OCI-LY3 (cell line): ENCODE measurements at regions not wholly inside any gene's neighbourhood (a gene's known extent, or its start where the extent isn't known, plus 50 kb on each side); places are given as distances from the start of the nearest gene placed in this dataset.

ENCODE experiments used
- EZH2phosphoT487 ChIP-seq: fragments of 200-600 bp; shearing (Covaris generic); IDR thresholded peaks from 2 replicates; pipeline ENCODE4 v1.6.1; 2018; ENCODE audit warnings: antibody characterized with exemption, mixed run types, low read depth
- TF ChIP-seq, protein P1 (sequence below): fragments of 200-600, 300-600 bp; sonication (generic); IDR thresholded peaks from 2 replicates; pipeline ENCODE4 v1.5.1; 2014; ENCODE audit warnings: antibody characterized with exemption, low read length, low read depth

DNA sequence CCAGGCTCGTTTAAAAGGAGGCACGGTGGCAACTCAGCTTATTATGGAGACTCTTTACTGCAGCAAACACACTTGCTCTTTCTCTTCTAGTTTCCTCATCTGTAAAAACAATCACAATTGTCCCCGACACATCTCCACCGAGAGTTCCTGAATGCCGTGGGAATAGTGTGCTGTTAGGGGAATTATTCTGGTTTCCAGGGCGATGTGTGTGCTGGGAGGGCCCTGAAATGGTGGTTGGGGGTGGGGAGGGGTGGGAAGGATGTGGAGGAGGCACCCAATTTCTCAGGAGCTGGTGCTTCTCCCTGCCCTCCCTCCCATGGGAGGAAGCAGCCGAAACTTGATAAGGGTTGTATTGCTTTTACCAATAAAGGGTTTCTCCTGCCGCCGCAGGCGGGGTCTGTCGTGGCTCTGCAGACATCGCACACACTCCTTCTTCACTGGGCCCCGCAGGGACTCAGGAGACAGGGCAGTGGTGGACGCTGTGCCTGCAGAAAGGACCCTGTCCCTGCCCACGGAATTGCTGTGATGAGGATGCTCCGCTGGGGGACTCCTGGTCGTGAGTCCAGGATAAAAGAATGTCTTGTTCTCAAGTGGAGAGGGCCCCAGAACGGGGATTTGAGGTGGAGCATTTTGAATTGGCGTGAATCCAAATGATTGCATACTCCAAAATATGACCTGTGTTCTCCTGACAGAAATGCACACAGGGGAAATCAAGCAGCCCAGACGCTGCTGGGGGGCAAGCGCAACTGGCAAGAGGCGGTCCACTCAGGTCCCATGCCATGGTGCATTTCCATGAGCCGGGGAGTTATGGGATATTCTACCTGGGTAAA, 119.2 kb downstream of the ACKR3 start:
- TF ChIP-seq, protein P1, sequence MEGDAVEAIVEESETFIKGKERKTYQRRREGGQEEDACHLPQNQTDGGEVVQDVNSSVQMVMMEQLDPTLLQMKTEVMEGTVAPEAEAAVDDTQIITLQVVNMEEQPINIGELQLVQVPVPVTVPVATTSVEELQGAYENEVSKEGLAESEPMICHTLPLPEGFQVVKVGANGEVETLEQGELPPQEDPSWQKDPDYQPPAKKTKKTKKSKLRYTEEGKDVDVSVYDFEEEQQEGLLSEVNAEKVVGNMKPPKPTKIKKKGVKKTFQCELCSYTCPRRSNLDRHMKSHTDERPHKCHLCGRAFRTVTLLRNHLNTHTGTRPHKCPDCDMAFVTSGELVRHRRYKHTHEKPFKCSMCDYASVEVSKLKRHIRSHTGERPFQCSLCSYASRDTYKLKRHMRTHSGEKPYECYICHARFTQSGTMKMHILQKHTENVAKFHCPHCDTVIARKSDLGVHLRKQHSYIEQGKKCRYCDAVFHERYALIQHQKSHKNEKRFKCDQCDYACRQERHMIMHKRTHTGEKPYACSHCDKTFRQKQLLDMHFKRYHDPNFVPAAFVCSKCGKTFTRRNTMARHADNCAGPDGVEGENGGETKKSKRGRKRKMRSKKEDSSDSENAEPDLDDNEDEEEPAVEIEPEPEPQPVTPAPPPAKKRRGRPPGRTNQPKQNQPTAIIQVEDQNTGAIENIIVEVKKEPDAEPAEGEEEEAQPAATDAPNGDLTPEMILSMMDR: no peak
- no peak for TF ChIP-seq EZH2phosphoT487
